ENCODE measurements at regions not wholly inside any gene's neighbourhood (a gene's known extent, or its start where the extent isn't known, plus 50 kb on each side); places are given as distances from the start of the nearest gene placed in this dataset.

DNA sequence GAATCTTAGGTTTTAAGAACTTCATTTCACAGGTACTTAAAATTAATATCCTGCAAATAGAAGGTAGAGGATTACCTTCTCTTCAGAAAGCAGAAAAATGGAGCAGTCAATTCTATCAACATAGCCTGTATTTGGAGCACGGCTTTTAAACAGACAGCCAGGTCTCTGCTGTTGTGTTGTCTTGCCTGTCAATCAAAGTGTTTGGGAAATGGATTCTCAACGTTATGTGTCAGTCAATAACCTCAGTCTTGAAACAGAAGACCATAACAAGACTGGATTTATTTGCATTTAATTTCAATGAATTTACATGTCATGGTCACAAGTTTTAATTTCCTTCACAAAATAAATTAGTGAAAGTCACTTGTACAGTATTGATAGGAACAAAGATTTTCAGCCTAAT lies 51.9 kb upstream of the KRR1 start:
- TF ChIP-seq, protein P1, sequence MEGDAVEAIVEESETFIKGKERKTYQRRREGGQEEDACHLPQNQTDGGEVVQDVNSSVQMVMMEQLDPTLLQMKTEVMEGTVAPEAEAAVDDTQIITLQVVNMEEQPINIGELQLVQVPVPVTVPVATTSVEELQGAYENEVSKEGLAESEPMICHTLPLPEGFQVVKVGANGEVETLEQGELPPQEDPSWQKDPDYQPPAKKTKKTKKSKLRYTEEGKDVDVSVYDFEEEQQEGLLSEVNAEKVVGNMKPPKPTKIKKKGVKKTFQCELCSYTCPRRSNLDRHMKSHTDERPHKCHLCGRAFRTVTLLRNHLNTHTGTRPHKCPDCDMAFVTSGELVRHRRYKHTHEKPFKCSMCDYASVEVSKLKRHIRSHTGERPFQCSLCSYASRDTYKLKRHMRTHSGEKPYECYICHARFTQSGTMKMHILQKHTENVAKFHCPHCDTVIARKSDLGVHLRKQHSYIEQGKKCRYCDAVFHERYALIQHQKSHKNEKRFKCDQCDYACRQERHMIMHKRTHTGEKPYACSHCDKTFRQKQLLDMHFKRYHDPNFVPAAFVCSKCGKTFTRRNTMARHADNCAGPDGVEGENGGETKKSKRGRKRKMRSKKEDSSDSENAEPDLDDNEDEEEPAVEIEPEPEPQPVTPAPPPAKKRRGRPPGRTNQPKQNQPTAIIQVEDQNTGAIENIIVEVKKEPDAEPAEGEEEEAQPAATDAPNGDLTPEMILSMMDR (conservative IDR thresholded peaks at IDR 0.05; ENCODE audit: low read depth, low read length) = no peak
- no peak for TF ChIP-seq POLR2A (IDR thresholded peaks at IDR 0.05; ENCODE audit: low read depth, low read length)
- TF ChIP-seq MAZ (IDR thresholded peaks at IDR 0.05; ENCODE audit: borderline replicate concordance, low read depth, low read length) = no peak
- no peak for TF ChIP-seq CEBPB (IDR thresholded peaks at IDR 0.05; ENCODE audit: low read depth, low read length)
- no peak for TF ChIP-seq RAD21 (IDR thresholded peaks at IDR 0.05; ENCODE audit: low read length)
- no peak for TF ChIP-seq SMC3 (IDR thresholded peaks at IDR 0.05; ENCODE audit: low read depth, low read length)
- TF ChIP-seq RFX5 (IDR thresholded peaks at IDR 0.05; ENCODE audit: low read depth, low read length) = no peak
- TF ChIP-seq USF2 (IDR thresholded peaks at IDR 0.05; ENCODE audit: low read depth, low read length) = no peak
- TF ChIP-seq MAFK (IDR thresholded peaks at IDR 0.05; ENCODE audit: low read depth, low read length) = no peak
- no peak for TF ChIP-seq MXI1 (IDR thresholded peaks at IDR 0.05; ENCODE audit: borderline replicate concordance, low read depth, low read length)
- TF ChIP-seq NFE2L2 (IDR thresholded peaks at IDR 0.05; ENCODE audit: low read depth, low read length) = no peak
- TF ChIP-seq RCOR1 (IDR thresholded peaks at IDR 0.05; ENCODE audit: insufficient replicate concordance, low read length) = no peak
